ENCODE measurements at regions not wholly inside any gene's neighbourhood (a gene's known extent, or its start where the extent isn't known, plus 50 kb on each side); places are given as distances from the start of the nearest gene placed in this dataset.

- H3K9me3 ChIP-seq (ENCODE audit: low read length): no peaks in the 10 kb centered on the region
- no peaks in the 10 kb centered on the region for H3K4me1 ChIP-seq (ENCODE audit: insufficient read depth, low read length)
- no peaks in the 10 kb centered on the region for H3K36me3 ChIP-seq (ENCODE audit: insufficient read depth, low read length)
- no peak overlapping the region for H3K4me3 ChIP-seq (ENCODE audit: low read length)
- H2AFZ ChIP-seq (ENCODE audit: low read depth, low read length): no peak overlapping the region
- no peaks in the 10 kb centered on the region for H3K27me3 ChIP-seq (ENCODE audit: insufficient read depth, low read length)
These were observed 610.2 kb upstream of the NOX3 start for GRCh38 chr6:156065849-156066248.

- Histone ChIP-seq H3K36me3 (ENCODE audit: insufficient read depth, low read length) (no peaks in the 10 kb centered on the region), H3K4me1 (ENCODE audit: insufficient read depth, low read length) (no peaks in the 10 kb centered on the region), H3K9me3 (ENCODE audit: low read length) (no peaks in the 10 kb centered on the region), H3K4me3 (ENCODE audit: low read length) (no peak overlapping the region), H2AFZ (ENCODE audit: low read depth, low read length) (no peak overlapping the region), H3K27me3 (ENCODE audit: insufficient read depth, low read length) (no peaks in the 10 kb centered on the region)
These were observed 606.5 kb upstream of the NOX3 start for GRCh38 chr6:156062091-156062563.

- no peak overlapping the region for H2AFZ ChIP-seq (ENCODE audit: low read depth, low read length)
- no peaks in the 10 kb centered on the region for H3K9me3 ChIP-seq (ENCODE audit: low read length)
- no peaks in the 10 kb centered on the region for H3K4me1 ChIP-seq (ENCODE audit: insufficient read depth, low read length)
- H3K27me3 ChIP-seq (ENCODE audit: insufficient read depth, low read length): no peaks in the 10 kb centered on the region
- no peaks in the 10 kb centered on the region for H3K36me3 ChIP-seq (ENCODE audit: insufficient read depth, low read length)
- no peak overlapping the region for H3K4me3 ChIP-seq (ENCODE audit: low read length)
These were observed 605.8 kb upstream of the NOX3 start for GRCh38 chr6:156061465-156061864.

- Histone ChIP-seq H3K4me1 (ENCODE audit: insufficient read depth, low read length) (no peaks in the 10 kb centered on the region), H3K4me3 (ENCODE audit: low read length) (no peak overlapping the region), H3K9me3 (ENCODE audit: low read length) (no peaks in the 10 kb centered on the region), H3K27me3 (ENCODE audit: insufficient read depth, low read length) (no peaks in the 10 kb centered on the region), H2AFZ (ENCODE audit: low read depth, low read length) (no peak overlapping the region), H3K36me3 (ENCODE audit: insufficient read depth, low read length) (no peaks in the 10 kb centered on the region)
These were observed 604.4 kb upstream of the NOX3 start for GRCh38 chr6:156060013-156060412.

- no peaks in the 10 kb centered on the region for H3K4me1 ChIP-seq (ENCODE audit: insufficient read depth, low read length)
- no peaks in the 10 kb centered on the region for H3K36me3 ChIP-seq (ENCODE audit: insufficient read depth, low read length)
- H2AFZ ChIP-seq (ENCODE audit: low read depth, low read length): no peak overlapping the region
- H3K27me3 ChIP-seq (ENCODE audit: insufficient read depth, low read length): no peaks in the 10 kb centered on the region
- no peaks in the 10 kb centered on the region for H3K9me3 ChIP-seq (ENCODE audit: low read length)
- H3K4me3 ChIP-seq (ENCODE audit: low read length): no peak overlapping the region
These were observed 602.7 kb upstream of the NOX3 start for GRCh38 chr6:156058356-156058755.

- no peaks in the 10 kb centered on the region for H3K4me1 ChIP-seq (ENCODE audit: insufficient read depth, low read length)
- H2AFZ ChIP-seq (ENCODE audit: low read depth, low read length): no peak overlapping the region
- no peaks in the 10 kb centered on the region for H3K9me3 ChIP-seq (ENCODE audit: low read length)
- no peaks in the 10 kb centered on the region for H3K36me3 ChIP-seq (ENCODE audit: insufficient read depth, low read length)
- no peaks in the 10 kb centered on the region for H3K27me3 ChIP-seq (ENCODE audit: insufficient read depth, low read length)
- no peak overlapping the region for H3K4me3 ChIP-seq (ENCODE audit: low read length)
These were observed 602.2 kb upstream of the NOX3 start for GRCh38 chr6:156057869-156058268.

GRCh38 chr6:156056085-156056484 is 600.4 kb upstream of the NOX3 start:
- H3K27me3 ChIP-seq (ENCODE audit: insufficient read depth, low read length): no peaks in the 10 kb centered on the region
- H3K4me3 ChIP-seq (ENCODE audit: low read length): no peak overlapping the region
- no peaks in the 10 kb centered on the region for H3K9me3 ChIP-seq (ENCODE audit: low read length)
- H2AFZ ChIP-seq (ENCODE audit: low read depth, low read length): no peak overlapping the region
- no peaks in the 10 kb centered on the region for H3K36me3 ChIP-seq (ENCODE audit: insufficient read depth, low read length)
- no peaks in the 10 kb centered on the region for H3K4me1 ChIP-seq (ENCODE audit: insufficient read depth, low read length)

GRCh38 chr6:156053626-156054025 is 598.0 kb upstream of the NOX3 start:
- Histone ChIP-seq H2AFZ (ENCODE audit: low read depth, low read length) (no peak overlapping the region), H3K4me3 (ENCODE audit: low read length) (no peak overlapping the region), H3K4me1 (ENCODE audit: insufficient read depth, low read length) (no peaks in the 10 kb centered on the region), H3K36me3 (ENCODE audit: insufficient read depth, low read length) (no peaks in the 10 kb centered on the region), H3K9me3 (ENCODE audit: low read length) (no peaks in the 10 kb centered on the region), H3K27me3 (ENCODE audit: insufficient read depth, low read length) (no peaks in the 10 kb centered on the region)

GRCh38 chr6:156046841-156047449 is 591.3 kb upstream of the NOX3 start:
- Histone ChIP-seq H3K4me1 (ENCODE audit: insufficient read depth, low read length) (no peaks in the 10 kb centered on the region), H3K27me3 (ENCODE audit: insufficient read depth, low read length) (no peaks in the 10 kb centered on the region), H2AFZ (ENCODE audit: low read depth, low read length) (no peak overlapping the region), H3K9me3 (ENCODE audit: low read length) (no peaks in the 10 kb centered on the region), H3K36me3 (ENCODE audit: insufficient read depth, low read length) (no peaks in the 10 kb centered on the region), H3K4me3 (ENCODE audit: low read length) (no peak overlapping the region)

- Histone ChIP-seq H3K4me3 (ENCODE audit: low read length) (no peak overlapping the region), H3K9me3 (ENCODE audit: low read length) (no peaks in the 10 kb centered on the region), H3K36me3 (ENCODE audit: insufficient read depth, low read length) (no peaks in the 10 kb centered on the region), H2AFZ (ENCODE audit: low read depth, low read length) (no peak overlapping the region), H3K27me3 (ENCODE audit: insufficient read depth, low read length) (no peaks in the 10 kb centered on the region), H3K4me1 (ENCODE audit: insufficient read depth, low read length) (no peaks in the 10 kb centered on the region)
These were observed 590.6 kb upstream of the NOX3 start for GRCh38 chr6:156046268-156046665.

- no peak overlapping the region for H3K4me3 ChIP-seq (ENCODE audit: low read length)
- H3K36me3 ChIP-seq (ENCODE audit: insufficient read depth, low read length): no peaks in the 10 kb centered on the region
- no peaks in the 10 kb centered on the region for H3K4me1 ChIP-seq (ENCODE audit: insufficient read depth, low read length)
- H3K27me3 ChIP-seq (ENCODE audit: insufficient read depth, low read length): no peaks in the 10 kb centered on the region
- no peak overlapping the region for H2AFZ ChIP-seq (ENCODE audit: low read depth, low read length)
- H3K9me3 ChIP-seq (ENCODE audit: low read length): no peaks in the 10 kb centered on the region
These were observed 590.0 kb upstream of the NOX3 start for GRCh38 chr6:156045401-156046267.

GRCh38 chr6:156033598-156033997 is 578.0 kb upstream of the NOX3 start:
- no peaks in the 10 kb centered on the region for H3K9me3 ChIP-seq (ENCODE audit: low read length)
- no peaks in the 10 kb centered on the region for H3K4me1 ChIP-seq (ENCODE audit: insufficient read depth, low read length)
- no peak overlapping the region for H2AFZ ChIP-seq (ENCODE audit: low read depth, low read length)
- no peak overlapping the region for H3K4me3 ChIP-seq (ENCODE audit: low read length)
- no peaks in the 10 kb centered on the region for H3K36me3 ChIP-seq (ENCODE audit: insufficient read depth, low read length)
- H3K27me3 ChIP-seq (ENCODE audit: insufficient read depth, low read length): no peaks in the 10 kb centered on the region

- Histone ChIP-seq H2AFZ (ENCODE audit: low read depth, low read length) (no peak overlapping the region), H3K36me3 (ENCODE audit: insufficient read depth, low read length) (no peaks in the 10 kb centered on the region), H3K27me3 (ENCODE audit: insufficient read depth, low read length) (no peaks in the 10 kb centered on the region), H3K9me3 (ENCODE audit: low read length) (no peaks in the 10 kb centered on the region), H3K4me3 (ENCODE audit: low read length) (no peak overlapping the region), H3K4me1 (ENCODE audit: insufficient read depth, low read length) (no peaks in the 10 kb centered on the region)
These were observed 575.9 kb upstream of the NOX3 start for GRCh38 chr6:156031516-156031915.
